Inflammatory macrophage treated with lipopolysaccharide for 4 hours (primary cell): ENCODE measurements at regions not wholly inside any gene's neighbourhood (a gene's known extent, or its start where the extent isn't known, plus 50 kb on each side); places are given as distances from the start of the nearest gene placed in this dataset.

ENCODE experiments used
- DNase-seq: peaks from one replicate; pipeline ENCODE4 v3.0.0-alpha.2; 2020

DNA sequence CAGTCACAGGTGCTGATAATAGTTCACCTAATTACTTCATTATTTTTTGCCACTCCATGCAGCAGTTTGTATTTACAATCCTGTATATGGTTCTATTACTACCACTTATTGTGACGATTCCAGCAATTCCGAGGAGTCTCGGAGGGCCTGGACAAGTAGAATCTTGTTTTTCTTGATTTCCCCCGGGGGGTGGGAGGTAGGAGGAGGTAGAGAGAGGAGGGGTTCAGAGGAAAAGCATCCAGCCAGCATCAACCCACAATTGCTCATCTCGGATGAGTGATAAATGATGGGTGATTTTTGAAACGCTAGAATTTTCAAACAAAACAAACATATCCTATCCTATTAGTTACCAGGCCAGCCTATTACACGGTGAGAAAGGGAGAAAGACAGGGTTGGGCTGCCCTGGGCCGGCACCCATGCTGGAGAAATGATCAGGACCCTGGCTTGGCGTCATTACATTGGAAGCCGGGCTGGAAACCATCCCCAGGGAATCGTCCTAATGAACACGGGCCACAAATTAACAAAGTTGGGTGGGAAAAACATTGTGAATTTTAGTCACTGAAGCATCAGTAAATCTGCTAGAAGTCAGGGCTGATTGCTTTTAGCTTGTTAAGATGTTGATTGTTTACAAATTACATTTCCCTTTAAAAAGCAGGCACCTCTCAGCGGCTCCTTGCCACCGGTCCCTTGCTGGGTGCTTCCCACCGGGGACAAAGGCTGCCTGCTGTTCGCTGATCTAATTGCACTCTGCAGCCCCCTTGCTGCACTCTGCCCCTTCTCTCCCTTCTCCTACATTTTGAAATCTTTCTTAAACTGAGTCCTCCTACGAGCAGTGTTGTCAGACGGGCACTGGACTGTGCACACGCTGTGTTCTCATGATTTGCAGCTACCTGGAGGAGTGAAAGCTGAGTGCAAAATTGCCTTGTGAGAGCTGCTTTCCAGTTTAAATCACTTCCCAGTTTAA is 95.5 kb downstream of the FAM204A start:
- DNase-seq = no peak

- no peak for DNase-seq
Measured at GRCh38 chr10:118243907-118244306, 98.2 kb downstream of the FAM204A start.

DNA sequence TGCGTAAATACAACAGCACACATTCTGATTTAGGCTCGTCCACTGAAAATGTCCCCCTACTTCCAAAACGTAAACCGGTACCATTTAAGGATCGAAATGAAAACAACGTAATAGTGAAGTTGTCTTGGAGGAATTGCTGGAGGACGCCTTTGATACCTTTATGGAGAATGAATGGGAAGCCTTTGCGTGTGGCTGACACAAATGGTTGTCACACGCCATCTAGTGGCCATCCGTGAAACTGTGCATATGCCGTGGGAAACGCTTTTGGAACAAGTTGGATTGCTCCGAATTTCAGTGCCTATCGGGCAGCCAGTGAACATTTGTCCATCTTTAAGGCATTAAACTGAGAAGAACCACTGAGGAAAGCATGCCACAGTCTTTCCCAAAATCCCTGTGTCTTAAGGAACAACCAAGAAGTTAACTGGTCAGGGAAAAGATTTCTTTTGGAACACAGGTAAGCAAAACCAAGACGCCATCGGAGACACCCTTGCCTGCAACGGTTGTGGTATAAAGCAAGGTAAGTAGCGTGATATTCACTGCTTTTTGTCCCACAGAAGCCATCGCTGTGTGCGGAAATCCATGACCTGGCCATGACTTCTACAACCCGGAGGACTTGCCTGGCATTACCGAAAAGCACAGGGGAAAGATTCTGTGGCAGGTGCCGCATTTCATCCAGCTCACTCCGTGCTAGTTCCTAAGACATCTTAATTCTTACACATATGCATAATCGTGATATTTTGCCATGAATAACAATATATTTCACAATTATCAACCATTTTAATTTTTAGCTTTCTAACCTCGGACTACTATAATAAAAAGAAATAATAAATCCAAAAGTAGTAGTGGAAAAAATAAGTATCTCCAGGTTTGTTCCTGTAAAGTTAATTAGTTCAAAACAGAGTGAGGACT is 100.6 kb downstream of the FAM204A start:
- DNase-seq = peak; percentile 57

DNA sequence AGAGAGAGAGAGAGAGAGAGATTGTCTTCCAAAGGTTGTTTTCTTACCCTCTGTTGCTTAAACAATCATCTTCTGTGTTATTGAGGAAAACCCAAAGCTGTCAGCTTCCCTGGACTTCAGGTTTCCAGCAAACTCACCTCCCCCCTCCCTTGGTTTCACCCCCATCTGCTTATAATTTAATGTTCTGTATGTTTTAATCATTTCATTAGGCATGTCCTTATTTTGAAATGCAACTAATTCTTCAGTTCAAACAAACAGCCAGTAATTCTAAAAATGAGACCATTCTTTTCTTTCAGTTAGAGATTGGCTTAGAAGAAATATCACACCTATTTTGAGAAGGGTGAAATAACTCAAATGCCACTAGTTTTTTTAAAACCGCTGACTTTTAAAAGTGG is 102.9 kb downstream of the FAM204A start:
- DNase-seq = no peak

GRCh38 chr10:118238573-118239235 is 103.4 kb downstream of the FAM204A start:
- DNase-seq = no peak

DNA sequence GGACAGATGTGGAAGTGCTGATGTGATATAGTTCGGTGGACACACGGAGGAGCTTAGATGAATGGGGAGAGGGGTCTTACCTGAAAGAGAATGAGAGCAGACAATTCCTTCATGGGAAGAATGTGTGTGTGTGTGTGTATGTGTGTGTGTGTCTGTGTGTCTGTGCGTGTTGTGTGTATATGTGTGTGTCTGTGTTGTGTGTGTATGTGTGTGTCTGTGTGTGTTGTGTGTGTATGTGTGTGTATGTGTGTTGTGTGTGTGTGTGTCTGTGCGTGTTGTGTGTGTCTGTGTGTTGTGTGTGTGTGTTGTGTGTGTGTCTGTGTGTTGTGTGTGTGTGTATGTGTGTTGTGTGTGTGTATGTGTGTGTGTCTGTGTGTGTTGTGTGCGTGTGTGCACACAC is 104.2 kb downstream of the FAM204A start:
- DNase-seq = no peak

DNA sequence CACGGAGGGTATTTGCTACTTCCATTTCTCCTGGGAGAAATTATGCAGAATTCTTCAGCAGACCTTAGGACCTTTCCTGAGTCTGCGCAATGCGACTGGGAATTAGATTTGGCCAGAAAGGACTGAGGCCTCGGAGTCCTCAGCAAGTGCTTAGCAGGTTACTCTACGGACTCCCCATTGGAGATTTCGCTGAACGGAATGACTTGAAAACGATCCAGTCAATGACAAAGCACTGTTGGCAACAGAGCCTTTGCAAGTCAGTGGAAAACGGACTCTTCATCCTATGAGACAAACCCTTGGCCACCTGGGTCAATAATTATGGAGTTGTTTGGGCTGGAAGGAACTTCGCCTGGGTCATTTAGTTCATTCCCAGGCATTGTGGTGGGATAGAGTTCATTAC is 107.4 kb downstream of the FAM204A start:
- DNase-seq = no peak

- DNase-seq = no peak
Measured at GRCh38 chr10:118220346-118220850, 121.7 kb downstream of the FAM204A start.

DNA sequence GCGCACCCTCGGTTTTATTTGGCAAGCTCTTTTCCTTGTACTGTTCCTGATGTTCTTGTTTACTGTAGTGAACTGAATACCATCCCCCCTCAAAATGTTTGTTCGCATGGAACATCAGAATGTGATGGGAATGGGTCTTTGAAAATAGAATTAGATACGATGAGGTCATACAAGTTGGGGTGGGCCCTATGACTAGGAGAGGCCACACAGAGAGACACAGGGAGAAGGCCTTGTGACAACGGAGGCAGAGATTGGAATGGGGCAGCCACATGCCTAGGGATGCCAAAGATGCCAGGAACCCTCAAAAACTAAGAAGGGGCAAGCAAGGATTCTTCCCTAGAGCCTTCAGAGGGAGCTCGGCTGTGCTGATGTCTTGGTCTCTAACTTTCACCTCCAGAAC is 123.6 kb downstream of the FAM204A start:
- no peak for DNase-seq

GRCh38 chr10:118216571-118217170 is 125.5 kb downstream of the FAM204A start:
- no peak for DNase-seq

- DNase-seq = no peak
Measured at GRCh38 chr10:118216020-118216419, 126.1 kb downstream of the FAM204A start.

DNA sequence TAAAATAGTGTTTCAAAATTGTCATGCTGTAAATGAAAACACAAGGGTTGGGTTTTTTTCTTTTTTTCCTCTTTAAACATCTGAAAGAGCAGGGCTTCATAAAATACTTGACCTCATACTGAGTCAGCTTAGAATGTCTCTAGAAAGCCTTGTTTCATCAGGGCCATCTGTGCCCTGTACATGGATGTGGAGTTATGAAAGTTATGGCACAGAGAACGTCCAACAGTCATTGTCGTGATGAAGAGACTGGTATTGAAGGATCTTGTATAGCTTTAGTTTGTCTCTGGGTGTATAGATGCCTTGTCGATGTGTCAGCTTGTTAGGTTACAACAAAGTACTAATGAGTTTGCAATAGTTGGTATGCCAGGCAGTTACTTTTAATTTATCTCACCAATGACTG is 127.3 kb downstream of the FAM204A start:
- DNase-seq = no peak

- DNase-seq = no peak
Measured at GRCh38 chr10:118213436-118213835, 128.7 kb downstream of the FAM204A start.

GRCh38 chr10:118210276-118210675 is 131.8 kb downstream of the FAM204A start:
- DNase-seq = no peak

- DNase-seq = no peak
Measured at GRCh38 chr10:118209215-118209614, 132.9 kb downstream of the FAM204A start.

- DNase-seq = no peak
Measured at GRCh38 chr10:118207470-118208007, 134.6 kb downstream of the FAM204A start.

GRCh38 chr10:118204292-118204943 is 137.7 kb downstream of the FAM204A start:
- no peak for DNase-seq

- peak; percentile 19 for DNase-seq
Measured at GRCh38 chr10:118203461-118203860, 138.7 kb downstream of the FAM204A start.

GRCh38 chr10:118195729-118196128 is 146.4 kb downstream of the FAM204A start:
- DNase-seq = no peak

DNA sequence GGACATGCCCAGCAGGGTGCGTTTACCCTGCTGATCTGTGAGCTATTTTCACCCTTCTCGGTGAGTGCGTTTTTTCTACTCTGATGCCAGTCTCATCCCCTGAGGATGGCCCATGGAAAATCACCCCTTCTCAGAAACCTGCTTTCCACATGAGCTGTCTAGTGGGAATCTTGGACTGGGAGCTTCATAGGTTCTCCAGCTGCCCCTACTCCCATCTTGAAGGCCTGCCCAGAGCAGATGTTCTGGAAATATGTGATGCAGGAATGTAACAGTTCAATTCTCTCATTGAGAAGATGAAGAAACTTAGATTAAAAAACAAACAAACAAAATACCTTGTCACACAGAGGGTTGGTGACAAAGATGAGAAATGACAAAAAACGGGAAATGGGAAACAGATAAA is 146.9 kb upstream of the RAB11FIP2 start:
- no peak for DNase-seq

DNA sequence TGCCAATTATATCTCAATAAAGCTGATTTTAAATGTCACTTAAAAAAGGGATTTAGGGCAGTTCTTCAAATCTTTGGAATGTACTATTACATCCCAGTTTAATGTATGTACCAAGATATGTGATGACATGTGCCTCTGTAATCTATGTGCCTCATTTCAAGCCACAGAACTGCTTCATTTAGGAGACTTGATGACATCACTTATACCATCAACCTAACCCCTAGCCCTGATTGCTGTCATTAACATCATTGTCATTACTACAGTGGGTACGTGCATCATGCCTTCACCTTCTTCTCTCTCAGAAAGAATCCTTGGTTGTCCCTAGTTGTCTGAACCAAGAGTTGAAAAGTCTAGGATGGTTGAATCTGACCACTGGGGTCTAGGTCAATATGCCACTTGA is 134.3 kb upstream of the RAB11FIP2 start:
- no peak for DNase-seq

DNA sequence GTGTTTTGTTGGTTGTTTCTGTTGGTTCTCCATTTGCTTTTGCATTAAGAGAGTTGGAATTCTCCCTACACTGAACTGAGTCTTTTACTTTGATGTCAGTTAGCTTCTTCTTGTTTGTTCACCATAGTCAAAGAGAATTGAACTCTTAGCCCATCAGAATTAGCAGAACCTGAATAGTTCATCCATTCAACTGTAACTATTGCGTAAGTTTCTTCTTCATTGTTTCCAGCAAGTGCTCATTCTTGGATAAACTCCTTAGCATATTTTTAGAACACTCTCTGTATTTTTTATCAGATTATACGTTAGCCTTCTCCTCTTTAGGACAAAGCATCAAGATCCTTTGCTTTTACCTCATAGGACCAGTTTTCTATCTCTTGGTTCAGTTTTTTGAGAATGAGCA is 128.4 kb upstream of the RAB11FIP2 start:
- no peak for DNase-seq
